Body of pancreas (tissue), 4 donors: ENCODE measurements at regions not wholly inside any gene's neighbourhood (a gene's known extent, or its start where the extent isn't known, plus 50 kb on each side); places are given as distances from the start of the nearest gene placed in this dataset.

Experiments used
- ATAC-seq: fragments of 150-250 bp; one replicate; pipeline ENCODE4 v1.9.1; 2016
- DNase-seq, 4 donors: peaks; one replicate each; pipeline ENCODE4 v3.0.0-alpha.2; 2019
- H3K27ac ChIP-seq, 4 donors: fragments of 200-600 bp; sonication (generic); 1 replicate in 3 of 4; 2 replicates in 1 of 4; pipeline versions ENCODE4 v1.5.1 to v1.6.1; 2016 to 2019; ENCODE audit warnings: mild to moderate bottlenecking in 1 of 4, mixed read lengths in 1 of 4, moderate library complexity in 1 of 4
- H3K27me3 ChIP-seq, 2 donors: fragments of 200-600 bp; sonication (generic); one replicate each; pipeline ENCODE4 v1.6.0; 2016; ENCODE audit warnings: mild to moderate bottlenecking in 1 of 2
- H3K36me3 ChIP-seq, 2 donors: fragments of 200-600 bp; sonication (generic); replicated peaks in 1 of 2; 2 replicates each; pipeline ENCODE4 v1.5.1; 2016; ENCODE audit warnings: low read depth in 2 of 2; ENCODE audit not compliant: insufficient read depth in 1 of 2
- H3K4me1 ChIP-seq: fragments of 200-600 bp; sonication (generic); one replicate; pipeline ENCODE4 v1.6.0; 2016
- H3K4me3 ChIP-seq, 2 donors: fragments of 200-600 bp; sonication (generic); 1 replicate in 1 of 2; 2 replicates in 1 of 2; pipeline ENCODE4 v1.5.1; 2016 to 2019
- H3K9me3 ChIP-seq, 3 donors: fragments of 200-600 bp; sonication (generic); 1 replicate in 2 of 3; 2 replicates in 1 of 3; pipeline ENCODE4 v1.5.1; 2016
- CTCF ChIP-seq, 7 experiments: fragments of 450-650 bp in 4 of 7; fragments of 200-600 bp in 3 of 7; sonication (generic) in 3 of 7; IDR thresholded peaks; one replicate each; pipeline ENCODE4 v1.5.1; 2016 to 2019; ENCODE audit warnings: antibody characterized with exemption in 7 of 7
- POLR2A ChIP-seq, 3 donors: fragments of 450-650 bp; IDR thresholded peaks; one replicate each; pipeline ENCODE4 v1.6.1; 2016; ENCODE audit warnings: antibody characterized with exemption in 3 of 3, mild to moderate bottlenecking in 2 of 3
- WGBS, 2 donors: methylation state at CpG; one replicate each; pipeline ENCODE4 v1.1.5; 2017; 5-methylcytosine and 5-hydroxymethylcytosine counted together
- intact Hi-C: fragments of 100-400 bp; cut with DNase I; formaldehyde crosslinking; loops from one replicate; pipeline ENCODE4 v1.15.1; 2023

GRCh38 chr1:243938208-243938607 is 88.2 kb upstream of the AKT3 start:
- Histone ChIP-seq H3K27me3 (no peaks in the 10 kb centered on the region), H3K4me1 (peaks cover 4% of the 10 kb centered on the region), H3K4me3 (no peak overlapping the region), H3K36me3 (no peaks in the 10 kb centered on the region), H3K27ac (no peak overlapping the region), H3K9me3 (no peaks in the 10 kb centered on the region)
- intact Hi-C loops: no loop called here
- DNase-seq (no peak), ATAC-seq (no peak)
- TF ChIP-seq CTCF (IDR thresholded peaks at IDR 0.05) (no peak), POLR2A (IDR thresholded peaks at IDR 0.05) (no peak)
- 78 to 84% methylated on average over 3 of the region's 3 CpGs for WGBS, 2 donors

- no peak for TF ChIP-seq POLR2A (IDR thresholded peaks at IDR 0.05)
- TF ChIP-seq CTCF (IDR thresholded peaks at IDR 0.05): no peak
- H3K4me3 ChIP-seq: no peak overlapping the region
- intact Hi-C loops: no loop called here
- no peak overlapping the region for H3K27ac ChIP-seq
- no peaks in the 10 kb centered on the region for H3K9me3 ChIP-seq
- 94 to 97% methylated on average over 4 of the region's 4 CpGs for whole genome bisulfite sequencing, 2 donors
- peaks cover 0 to 6% of the 10 kb centered on the region in 2 donors for H3K27me3 ChIP-seq
- DNase-seq: no peak
- ATAC-seq: no peak
- H3K36me3 ChIP-seq: no peaks in the 10 kb centered on the region
- H3K4me1 ChIP-seq: no peaks in the 10 kb centered on the region
Measured at GRCh38 chr1:243933495-243933894, 83.5 kb upstream of the AKT3 start.

DNA sequence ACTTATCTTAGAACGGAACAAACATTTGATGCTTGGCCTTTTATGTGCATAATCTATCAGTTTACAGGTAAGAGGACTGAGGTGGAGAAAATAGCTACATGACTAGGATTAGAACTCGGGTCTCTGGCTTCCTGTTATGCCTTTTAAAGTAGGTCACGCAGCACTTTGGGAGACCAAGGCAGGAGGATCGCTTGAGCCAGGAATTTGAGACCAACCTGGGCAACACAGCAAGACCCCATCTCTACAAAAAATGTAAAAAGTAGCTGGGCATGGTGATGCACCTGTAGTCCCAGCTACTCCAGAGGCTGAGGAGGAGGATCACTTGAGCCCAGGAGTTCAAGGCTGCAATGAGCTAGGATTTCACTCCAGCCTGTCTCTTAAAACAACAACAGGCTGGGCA is 81.9 kb upstream of the AKT3 start:
- peaks cover 0 to 6% of the 10 kb centered on the region in 2 donors for H3K27me3 ChIP-seq
- TF ChIP-seq CTCF (IDR thresholded peaks at IDR 0.05): no peak
- ATAC-seq: no peak

DNA sequence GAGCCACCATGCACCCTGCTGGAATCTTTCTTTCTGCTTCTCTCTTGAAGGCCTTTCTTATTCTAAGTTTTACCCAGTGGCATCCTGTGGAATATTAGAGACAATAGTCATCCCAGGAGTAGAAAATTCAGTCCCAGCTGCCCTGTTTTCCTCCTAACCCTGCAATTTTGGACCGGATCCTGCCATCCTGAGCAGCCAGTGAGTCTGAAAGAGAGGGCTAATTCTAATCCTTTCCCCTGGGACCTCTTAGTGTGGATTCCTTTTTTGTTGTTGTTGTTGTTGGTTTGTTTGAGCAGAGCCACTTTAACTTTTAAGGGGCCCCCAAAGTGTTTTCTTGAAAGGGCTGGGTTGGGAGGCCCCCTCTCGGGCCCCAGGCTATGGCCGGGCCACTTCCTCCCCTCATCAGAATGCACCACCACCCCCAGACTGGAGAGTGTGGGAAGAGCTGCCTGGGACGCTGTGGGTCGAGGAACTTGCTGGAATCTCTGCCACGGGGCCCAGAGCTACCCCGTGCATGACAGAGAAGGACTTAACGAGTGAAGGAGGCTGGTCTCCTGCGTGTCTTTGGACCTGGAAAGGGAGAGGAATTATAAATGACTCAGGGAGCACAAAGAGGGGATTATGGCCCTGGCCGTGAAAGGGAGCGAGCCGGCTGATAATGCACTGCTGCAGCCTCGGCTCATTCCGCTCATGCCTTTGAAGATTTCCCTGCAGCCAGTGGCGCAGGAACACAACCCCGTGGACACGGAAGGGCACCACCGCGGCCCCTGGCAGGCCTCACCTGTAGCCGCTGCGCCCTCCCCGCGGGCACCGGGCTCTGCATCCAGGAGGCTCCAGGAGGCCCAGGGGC is 81.0 kb upstream of the AKT3 start:
- ATAC-seq: no peak
- no peaks in the 10 kb centered on the region for H3K9me3 ChIP-seq
- H3K27me3 ChIP-seq: peaks cover 0 to 6% of the 10 kb centered on the region in 2 donors
- H3K36me3 ChIP-seq: no peaks in the 10 kb centered on the region
- H3K27ac ChIP-seq: no peak overlapping the region
- H3K4me3 ChIP-seq: no peak overlapping the region
- WGBS, 2 donors: 30 to 41% methylated on average over 14 to 22 of the region's 24 CpGs
- no peak for DNase-seq
- TF ChIP-seq CTCF (IDR thresholded peaks at IDR 0.05) (no peak), POLR2A (IDR thresholded peaks at IDR 0.05) (no peak)
- intact Hi-C loops: no loop called here
- no peaks in the 10 kb centered on the region for H3K4me1 ChIP-seq

More for the DNA sequence above, 81.9 kb upstream of the AKT3 start:
- Histone ChIP-seq H3K4me1 (no peaks in the 10 kb centered on the region), H3K27ac (no peak overlapping the region), H3K4me3 (no peak overlapping the region), H3K36me3 (no peaks in the 10 kb centered on the region), H3K9me3 (no peaks in the 10 kb centered on the region)
- 73 to 75% methylated on average over 4 of the region's 4 CpGs for whole genome bisulfite sequencing, 2 donors
- intact Hi-C loops: no loop called here
- DNase-seq: no peak

GRCh38 chr1:243927381-243927780 is 77.3 kb upstream of the AKT3 start:
- Histone ChIP-seq H3K36me3 (no peaks in the 10 kb centered on the region), H3K27ac (no peak overlapping the region), H3K4me3 (no peak overlapping the region), H3K4me1 (no peaks in the 10 kb centered on the region), H3K27me3 (peaks cover 0 to 6% of the 10 kb centered on the region in 2 donors), H3K9me3 (no peaks in the 10 kb centered on the region)
- intact Hi-C loops: no loop called here
- no peak for ATAC-seq
- 55 to 65% methylated on average over 2 of the region's 2 CpGs for WGBS, 2 donors
- no peak for DNase-seq
- TF ChIP-seq POLR2A (IDR thresholded peaks at IDR 0.05) (no peak), CTCF (IDR thresholded peaks at IDR 0.05) (no peak)
